Right lobe of liver (tissue), 6 donors: ENCODE measurements at regions not wholly inside any gene's neighbourhood (a gene's known extent, or its start where the extent isn't known, plus 50 kb on each side); places are given as distances from the start of the nearest gene placed in this dataset.

Experiments
- ATAC-seq, 4 donors: fragments of 200-7000 bp; cut with Tn5 transposase; one replicate each; pipeline ENCODE4 v1.9.1; 2020; ENCODE audit warnings: mild to moderate bottlenecking in 4 of 4, moderate library complexity in 4 of 4
- DNase-seq, 3 donors: peaks; one replicate each; pipeline ENCODE4 v3.0.0-alpha.2; 2020
- H3K27ac ChIP-seq, 3 donors: fragments of 200-600 bp; one replicate each; pipeline ENCODE4 v1.8.0; 2022
- H3K27me3 ChIP-seq, 2 donors: fragments of 200-600 bp; one replicate each; pipeline ENCODE4 v1.8.0; 2022
- H3K36me3 ChIP-seq, 4 donors: fragments of 200-600 bp; sonication (generic) in 1 of 4; one replicate each; pipeline versions ENCODE4 v1.5.1 to v1.8.0; 2017 to 2022; ENCODE audit warnings: control low read depth in 1 of 4
- H3K4me1 ChIP-seq, 4 donors: fragments of 200-600 bp; sonication (generic) in 1 of 4; one replicate each; pipeline versions ENCODE4 v1.5.1 to v1.8.0; 2017 to 2022; ENCODE audit warnings: control low read depth in 1 of 4
- H3K4me3 ChIP-seq, 3 donors: fragments of 200-600 bp; one replicate each; pipeline ENCODE4 v1.8.0; 2022
- H3K9me3 ChIP-seq, 4 donors: fragments of 200-600 bp; sonication (generic) in 1 of 4; one replicate each; pipeline versions ENCODE4 v1.5.1 to v1.8.0; 2017 to 2022; ENCODE audit warnings: control low read depth in 1 of 4
- POLR2A ChIP-seq: fragments of 450-650 bp; IDR thresholded peaks from one replicate; pipeline ENCODE4 v1.6.1; 2017; ENCODE audit warnings: antibody characterized with exemption, mild to moderate bottlenecking
- WGBS: methylation state at CpG from one replicate; pipeline ENCODE4 v1.1.6; 2018; ENCODE audit warnings: low coverage, low lambda C conversion rate; ENCODE audit not compliant: insufficient coverage; ENCODE audit errors: missing lambda C conversion rate; 5-methylcytosine and 5-hydroxymethylcytosine counted together
- intact Hi-C, 2 donors: fragments of 100-400 bp; cut with DNase I; formaldehyde crosslinking; loops; one replicate each; pipeline versions ENCODE4 v1.11.2 to v1.14.1; 2022
- TF ChIP-seq, protein P1 (sequence below), 4 donors: fragments of 200-600 bp in 3 of 4; fragments of 450-650 bp in 1 of 4; IDR thresholded peaks; one replicate each; pipeline versions ENCODE4 v1.5.1 to v1.8.0; 2016 to 2022; ENCODE audit warnings: antibody characterized with exemption in 4 of 4, mild to moderate bottlenecking in 2 of 4
- donor health status: DM: no; HTN: yes; CAD: no.
- donor health status: DM: no; HTN: no; CAD: no.
- donor health status: DM: no; HTN: no; CAD: no.
- donor health status: DM: no; HTN: yes; CAD: no.
- donor health status: DM: no; HTN: yes; CAD: no.

DNA sequence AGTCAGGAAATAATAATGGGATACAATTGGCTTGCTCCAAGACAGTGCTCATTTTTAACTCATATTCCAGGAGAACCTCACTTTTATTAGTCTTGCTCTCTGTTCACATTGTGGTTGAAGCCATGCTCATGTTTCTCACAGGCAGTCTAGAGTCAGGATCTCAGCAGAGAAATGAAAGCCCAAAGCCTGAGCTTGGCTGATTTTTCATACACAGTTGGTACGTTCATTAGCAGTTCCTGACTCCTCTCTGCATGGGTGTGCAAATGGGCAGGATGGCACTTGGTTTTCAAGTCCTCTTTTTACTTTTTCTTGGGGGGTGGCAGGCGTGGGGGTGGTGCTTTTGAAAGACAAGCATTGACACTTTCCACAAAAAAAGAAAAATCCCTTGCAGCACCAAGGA lies 56.0 kb upstream of the KLF7 start:
- DNase-seq (no peak), ATAC-seq (no peak)
- no peaks in the 10 kb centered on the region for H3K27me3 ChIP-seq
- H3K4me3 ChIP-seq = no peak overlapping the region
- no peaks in the 10 kb centered on the region for H3K36me3 ChIP-seq
- intact Hi-C loops = no loop called here
- H3K4me1 ChIP-seq = no peaks in the 10 kb centered on the region
- 47% methylated on average over 2 of the region's 2 CpGs for WGBS
- no peaks in the 10 kb centered on the region for H3K9me3 ChIP-seq
- no peak overlapping the region for H3K27ac ChIP-seq
- TF ChIP-seq POLR2A = no peak
- TF ChIP-seq, protein P1, sequence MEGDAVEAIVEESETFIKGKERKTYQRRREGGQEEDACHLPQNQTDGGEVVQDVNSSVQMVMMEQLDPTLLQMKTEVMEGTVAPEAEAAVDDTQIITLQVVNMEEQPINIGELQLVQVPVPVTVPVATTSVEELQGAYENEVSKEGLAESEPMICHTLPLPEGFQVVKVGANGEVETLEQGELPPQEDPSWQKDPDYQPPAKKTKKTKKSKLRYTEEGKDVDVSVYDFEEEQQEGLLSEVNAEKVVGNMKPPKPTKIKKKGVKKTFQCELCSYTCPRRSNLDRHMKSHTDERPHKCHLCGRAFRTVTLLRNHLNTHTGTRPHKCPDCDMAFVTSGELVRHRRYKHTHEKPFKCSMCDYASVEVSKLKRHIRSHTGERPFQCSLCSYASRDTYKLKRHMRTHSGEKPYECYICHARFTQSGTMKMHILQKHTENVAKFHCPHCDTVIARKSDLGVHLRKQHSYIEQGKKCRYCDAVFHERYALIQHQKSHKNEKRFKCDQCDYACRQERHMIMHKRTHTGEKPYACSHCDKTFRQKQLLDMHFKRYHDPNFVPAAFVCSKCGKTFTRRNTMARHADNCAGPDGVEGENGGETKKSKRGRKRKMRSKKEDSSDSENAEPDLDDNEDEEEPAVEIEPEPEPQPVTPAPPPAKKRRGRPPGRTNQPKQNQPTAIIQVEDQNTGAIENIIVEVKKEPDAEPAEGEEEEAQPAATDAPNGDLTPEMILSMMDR (IDR thresholded peaks at IDR 0.05) = no peak

DNA sequence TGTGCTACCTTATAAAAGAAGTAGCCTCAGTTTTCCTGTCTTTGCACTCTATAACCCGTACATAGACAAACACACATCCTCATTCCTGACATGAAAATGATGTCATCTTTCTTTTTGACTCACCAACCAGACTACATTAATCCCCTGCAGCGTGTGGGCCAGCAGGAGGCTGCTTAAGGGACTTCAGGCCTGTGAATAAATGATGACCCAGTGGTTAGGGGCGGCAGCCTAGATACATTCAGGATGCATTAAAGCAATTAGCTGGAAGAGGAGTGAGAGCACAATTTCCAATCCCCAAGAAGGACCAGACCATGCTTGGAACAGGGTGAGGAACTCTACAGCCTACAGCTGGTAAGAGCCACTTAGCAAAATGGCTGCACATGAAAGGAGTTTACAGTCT lies 57.3 kb upstream of the KLF7 start:
- H3K27ac ChIP-seq = no peak overlapping the region
- H3K27me3 ChIP-seq = no peaks in the 10 kb centered on the region
- no peak for DNase-seq
- no peaks in the 10 kb centered on the region for H3K4me1 ChIP-seq
- H3K9me3 ChIP-seq = no peaks in the 10 kb centered on the region
- H3K4me3 ChIP-seq = no peak overlapping the region
- TF ChIP-seq, protein P1 (IDR thresholded peaks at IDR 0.05) = no peak
- TF ChIP-seq POLR2A = no peak
- intact Hi-C loops = no loop called here
- no peaks in the 10 kb centered on the region for H3K36me3 ChIP-seq
- 46% methylated on average over 2 of the region's 3 CpGs for WGBS
- no peak for ATAC-seq

DNA sequence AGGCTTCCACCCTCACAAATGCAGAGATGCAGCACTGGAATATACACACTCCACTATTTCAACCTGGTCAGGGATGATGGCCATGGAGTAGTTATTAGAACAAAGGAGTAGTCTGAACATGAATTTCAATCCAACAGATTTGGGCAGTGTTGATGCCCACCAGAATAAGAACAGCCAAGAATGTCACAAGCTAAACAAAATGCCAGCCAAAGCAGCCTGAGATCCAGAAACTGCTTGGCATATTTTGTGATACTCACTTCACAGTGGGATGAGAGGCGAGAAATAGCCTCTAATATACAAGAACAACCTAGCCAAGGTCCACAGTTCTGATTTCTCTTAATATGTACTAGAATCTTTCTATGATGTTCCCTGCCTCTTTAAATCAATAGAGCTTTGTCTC lies 58.6 kb upstream of the KLF7 start:
- H3K4me3 ChIP-seq = no peak overlapping the region
- no peaks in the 10 kb centered on the region for H3K36me3 ChIP-seq
- no peaks in the 10 kb centered on the region for H3K9me3 ChIP-seq
- TF ChIP-seq, protein P1 (IDR thresholded peaks at IDR 0.05) = no peak
- TF ChIP-seq POLR2A = no peak
- H3K27ac ChIP-seq = no peak overlapping the region
- DNase-seq (no peak), ATAC-seq (no peak)
- intact Hi-C loops = no loop called here
- H3K27me3 ChIP-seq = no peaks in the 10 kb centered on the region
- H3K4me1 ChIP-seq = no peaks in the 10 kb centered on the region
- WGBS = 100% methylated on average over 1 of the region's 1 CpG

DNA sequence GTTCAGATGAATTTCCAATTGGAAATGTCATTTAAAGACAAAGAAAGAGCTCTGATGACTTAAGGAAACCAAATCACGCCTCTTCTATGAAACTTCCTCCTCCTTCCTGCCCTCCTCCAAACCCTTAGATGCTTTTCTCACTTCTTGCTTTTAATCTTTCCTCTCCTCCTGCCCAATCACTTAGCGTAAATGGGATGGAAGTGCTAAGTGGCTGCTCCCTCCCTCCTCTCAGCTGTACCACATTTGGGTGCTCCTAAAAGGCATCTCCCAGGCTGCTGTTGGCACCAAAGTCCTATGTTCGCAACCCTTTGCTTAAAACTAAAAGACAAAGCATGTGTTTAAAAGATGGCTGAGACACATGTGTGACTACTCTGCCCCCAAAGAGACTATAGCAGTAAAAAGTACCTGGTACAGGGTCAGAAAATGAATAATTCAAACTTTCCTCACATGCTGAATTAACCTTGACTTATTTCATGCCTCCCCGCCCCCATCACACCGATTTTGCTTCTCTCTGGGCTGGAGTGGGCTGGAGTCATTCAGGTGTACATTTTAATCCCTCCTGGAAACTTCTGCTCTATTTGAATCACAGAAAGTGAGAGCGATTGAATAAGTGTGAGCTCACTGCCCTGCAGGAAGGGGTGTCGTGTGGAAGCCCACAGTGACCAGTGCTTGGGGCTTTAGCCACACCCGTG lies 59.2 kb upstream of the KLF7 start:
- ATAC-seq (no peak), DNase-seq (no peak)
- no peaks in the 10 kb centered on the region for H3K27me3 ChIP-seq
- no peaks in the 10 kb centered on the region for H3K9me3 ChIP-seq
- intact Hi-C loops = no loop called here
- WGBS = 60% methylated on average over 7 of the region's 8 CpGs
- H3K4me3 ChIP-seq = no peak overlapping the region
- H3K4me1 ChIP-seq = no peaks in the 10 kb centered on the region
- H3K27ac ChIP-seq = no peak overlapping the region
- no peaks in the 10 kb centered on the region for H3K36me3 ChIP-seq
- TF ChIP-seq, protein P1 (IDR thresholded peaks at IDR 0.05) = no peak
- no peak for TF ChIP-seq POLR2A

DNA sequence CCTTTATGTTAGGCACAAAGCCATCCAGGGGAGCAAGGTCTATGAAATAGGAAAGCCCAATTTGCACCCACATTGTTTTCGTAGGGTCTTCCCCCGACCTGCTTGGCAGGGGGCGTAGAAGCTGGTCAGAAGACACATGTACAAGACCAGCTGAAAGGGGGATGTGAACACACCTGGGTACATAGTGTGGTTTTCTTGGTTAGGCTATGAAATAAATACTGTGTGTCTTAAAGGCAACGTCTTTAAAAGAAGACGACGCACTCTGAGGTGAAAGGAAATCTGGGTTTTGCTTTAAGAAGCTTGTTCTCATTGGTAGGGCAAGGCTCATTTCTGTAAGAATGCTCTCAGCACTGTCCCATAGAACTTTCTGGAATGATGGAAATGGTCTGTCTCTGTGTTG lies 60.0 kb upstream of the KLF7 start:
- WGBS = 76% methylated on average over 6 of the region's 6 CpGs
- intact Hi-C loops = no loop called here
- Histone ChIP-seq H3K36me3 (no peaks in the 10 kb centered on the region), H3K4me1 (no peaks in the 10 kb centered on the region), H3K4me3 (no peak overlapping the region), H3K27ac (no peak overlapping the region), H3K27me3 (no peaks in the 10 kb centered on the region), H3K9me3 (no peaks in the 10 kb centered on the region)
- TF ChIP-seq, protein P1 (IDR thresholded peaks at IDR 0.05) = no peak
- TF ChIP-seq POLR2A = no peak
- ATAC-seq (no peak), DNase-seq (no peak)
